GOT3 (cell line): ENCODE measurements at regions not wholly inside any gene's neighbourhood (a gene's known extent, or its start where the extent isn't known, plus 50 kb on each side); places are given as distances from the start of the nearest gene placed in this dataset.

Experiments used
- DNase-seq: peaks from one replicate; lab custom pipeline; 2025; ENCODE audit warnings: mixed read lengths; lab: John Stamatoyannopoulos, UW

DNA sequence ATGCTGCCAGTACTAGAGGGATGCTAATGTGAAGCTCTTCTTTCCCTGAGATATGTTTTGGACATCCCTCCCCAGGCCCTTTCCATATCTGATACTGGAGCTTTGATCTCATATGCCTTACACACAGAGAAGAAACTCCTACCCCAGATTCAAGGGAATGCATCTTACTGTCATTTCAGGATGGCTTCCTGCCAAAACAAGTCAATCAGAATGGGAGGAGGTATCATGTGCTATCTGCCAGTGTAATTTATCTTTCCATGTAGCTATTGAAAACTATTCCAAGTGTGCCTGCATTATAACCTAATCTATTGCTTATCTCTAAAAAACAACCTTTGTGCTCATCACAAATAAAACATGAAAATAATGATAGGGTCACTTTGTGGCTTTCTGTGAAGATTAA lies 269.9 kb upstream of the SETBP1 start:
- DNase-seq = no peak

DNA sequence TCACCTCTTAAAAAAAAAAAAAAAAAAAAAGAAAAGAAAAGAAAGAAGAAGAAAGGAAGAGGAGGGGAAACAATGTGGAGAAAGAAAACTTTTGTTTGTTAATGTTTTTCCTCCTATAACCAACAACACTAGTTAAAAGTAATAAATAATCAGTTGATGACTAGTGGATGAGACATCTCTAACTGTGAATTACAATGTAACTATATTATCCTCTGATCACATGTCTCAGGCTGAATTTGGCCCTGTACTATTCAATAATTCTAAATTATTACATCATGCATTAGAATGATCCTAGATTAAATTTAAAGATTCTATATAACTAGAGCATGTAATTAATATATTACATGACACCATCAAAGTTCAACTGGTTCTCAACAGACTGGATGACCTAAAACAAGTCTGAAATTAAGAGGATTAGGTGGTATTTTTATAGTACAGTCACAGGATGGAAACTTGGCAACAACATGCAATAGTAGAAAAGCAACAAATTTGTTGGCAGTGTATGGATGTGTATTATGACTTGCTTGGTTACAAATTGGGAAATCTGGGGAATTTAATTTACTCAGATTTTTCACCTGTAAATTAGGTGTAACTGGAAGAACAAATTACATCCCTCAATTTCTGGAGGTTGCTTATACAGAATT lies 269.3 kb upstream of the SETBP1 start:
- no peak for DNase-seq

DNA sequence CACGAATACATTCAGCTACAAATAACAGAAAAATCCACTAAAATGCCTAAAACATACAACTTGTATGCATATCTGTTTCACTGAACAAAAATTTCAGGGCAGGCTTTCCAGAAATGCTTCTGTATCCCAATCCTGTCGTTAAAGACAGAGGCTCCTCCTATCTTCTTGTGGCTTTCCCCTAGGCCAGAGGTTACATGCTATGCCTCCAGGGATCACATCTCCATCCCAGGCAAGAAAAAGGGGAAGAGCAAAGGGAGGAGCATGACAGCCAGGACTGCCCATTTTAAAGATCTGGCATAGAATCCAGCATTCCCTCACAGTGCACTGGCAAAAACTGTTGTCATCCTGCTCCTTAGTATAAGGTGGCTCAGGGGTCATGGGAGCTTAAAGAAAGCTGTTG lies 268.7 kb upstream of the SETBP1 start:
- DNase-seq = no peak

DNA sequence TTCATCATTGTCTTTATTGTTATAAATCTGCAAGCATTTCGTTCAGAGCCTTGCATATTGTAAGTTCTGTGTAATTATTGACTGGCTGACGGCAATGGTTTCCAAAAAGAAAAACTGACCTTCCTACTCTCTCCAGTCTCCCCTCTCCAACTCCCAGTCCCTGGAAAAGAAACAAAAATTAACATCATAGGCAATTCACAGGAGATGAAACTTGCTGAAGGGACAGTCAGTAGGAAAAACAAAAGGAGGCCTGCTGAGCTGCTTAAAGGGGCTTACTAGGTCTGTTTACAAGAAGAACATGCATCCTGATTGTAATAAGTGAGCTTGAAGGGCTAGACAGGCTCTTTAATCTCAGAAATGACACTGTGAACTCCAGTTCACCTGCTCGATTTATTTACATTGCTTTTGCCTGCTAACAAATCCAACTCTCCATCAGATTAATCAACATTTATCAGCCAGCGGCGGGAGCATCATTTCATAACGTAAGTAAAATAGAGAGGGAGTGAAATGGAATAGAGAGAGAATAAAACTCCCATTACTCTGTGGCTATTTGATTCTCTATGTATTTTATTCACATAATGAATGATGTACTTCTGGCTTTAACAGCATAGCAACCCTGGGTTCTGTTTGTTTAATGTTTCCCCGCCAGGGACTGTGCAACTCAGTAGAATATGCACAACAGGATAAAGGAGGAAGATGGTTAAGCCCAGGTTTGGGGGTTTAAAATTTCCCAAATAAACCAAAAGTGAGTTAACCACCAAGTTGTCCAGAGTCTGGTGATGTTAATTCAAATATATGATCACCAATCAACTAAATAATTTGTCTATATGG lies 256.7 kb upstream of the SETBP1 start:
- DNase-seq = no peak

DNA sequence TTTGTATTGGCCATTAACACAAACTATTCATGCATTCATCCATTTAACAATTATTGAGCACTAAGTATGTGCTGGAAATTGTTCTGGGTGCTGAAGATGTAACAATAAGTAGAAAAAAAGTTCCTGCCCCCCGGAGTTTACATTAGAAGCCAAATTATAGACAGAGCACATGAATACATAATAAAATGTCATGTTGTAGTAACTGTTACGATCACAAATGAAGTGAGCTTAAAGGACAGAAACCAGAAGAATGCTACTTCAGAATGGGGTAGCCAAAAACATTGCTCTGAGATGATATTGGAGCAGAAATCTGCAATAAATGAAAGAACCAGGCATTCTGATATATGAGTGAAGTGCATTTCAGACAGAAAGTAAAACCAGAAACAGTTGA lies 256.0 kb upstream of the SETBP1 start:
- no peak for DNase-seq

DNA sequence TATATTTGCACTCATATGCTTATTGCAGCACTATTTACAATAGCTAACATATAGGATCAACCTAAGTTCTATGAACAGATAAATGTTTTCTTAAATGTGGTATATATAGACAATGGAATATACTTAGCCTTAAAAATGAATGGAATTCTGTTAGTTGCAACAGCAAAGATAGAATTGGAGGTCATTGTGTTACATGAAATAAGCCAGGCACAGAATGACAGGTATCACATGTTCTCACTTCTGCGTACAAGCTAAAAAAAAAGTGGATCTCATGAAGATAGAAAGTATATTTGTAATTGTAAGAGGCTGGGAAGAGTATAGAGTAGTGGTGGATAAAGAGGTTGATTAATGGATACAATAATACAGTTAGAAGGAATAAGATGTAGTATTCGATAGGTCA lies 255.5 kb upstream of the SETBP1 start:
- no peak for DNase-seq

DNA sequence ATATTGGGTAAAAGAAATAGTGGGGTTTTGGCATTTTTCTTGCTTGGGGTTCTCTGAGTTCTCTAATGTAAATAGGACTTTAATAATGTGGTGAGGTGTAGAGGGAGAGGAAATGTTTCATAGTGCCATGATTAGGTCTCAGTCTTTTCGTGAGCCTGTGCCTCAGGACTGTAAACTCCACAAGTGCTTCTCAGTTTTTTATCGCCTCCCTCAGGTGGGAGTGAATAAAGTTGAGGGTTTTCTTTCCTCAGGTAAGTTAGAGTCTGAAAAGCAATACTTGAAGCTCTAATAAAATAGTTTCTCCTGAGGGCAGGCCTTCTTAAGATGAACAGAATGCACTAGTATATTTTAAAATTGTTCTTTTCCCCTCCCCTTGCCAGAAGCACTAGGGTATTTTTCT lies 243.1 kb upstream of the SETBP1 start:
- no peak for DNase-seq

DNA sequence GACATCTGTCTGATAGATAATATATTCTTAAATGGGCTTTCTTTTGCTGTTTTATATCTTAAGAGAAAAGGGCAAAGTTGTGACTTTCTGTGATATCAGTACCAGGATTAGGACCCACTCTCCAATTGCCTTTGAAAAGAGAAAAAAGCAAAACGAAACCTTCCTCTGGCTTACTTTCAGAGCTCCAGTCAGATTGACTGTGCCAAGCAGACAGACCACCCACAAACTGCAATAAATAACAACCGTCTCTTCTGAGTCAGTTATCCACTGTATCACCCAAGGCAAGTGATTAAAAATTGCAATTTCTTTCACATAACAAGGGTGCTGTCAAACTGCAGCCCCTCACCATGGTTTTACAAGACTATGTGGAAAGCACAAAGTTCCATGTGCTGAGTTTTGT lies 230.5 kb upstream of the SETBP1 start:
- no peak for DNase-seq

DNA sequence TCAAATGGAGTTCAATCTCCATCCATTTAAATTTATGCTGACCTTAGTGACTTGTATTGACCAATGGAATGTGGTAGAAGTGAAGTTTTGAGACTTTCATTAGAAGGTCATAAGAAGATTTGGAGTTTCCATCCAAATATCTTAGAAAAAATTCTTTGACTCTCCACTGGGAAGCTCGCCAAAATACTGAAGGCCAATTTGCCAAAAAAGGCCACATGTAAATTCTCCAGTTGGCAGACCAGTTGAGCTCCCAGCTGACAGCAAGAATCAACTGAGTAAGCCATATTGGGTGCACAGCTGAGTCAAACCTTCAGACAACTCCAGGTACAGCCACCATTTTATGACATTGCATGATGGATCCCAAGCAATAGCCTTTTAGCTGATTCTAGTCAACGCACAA lies 228.3 kb upstream of the SETBP1 start:
- no peak for DNase-seq

DNA sequence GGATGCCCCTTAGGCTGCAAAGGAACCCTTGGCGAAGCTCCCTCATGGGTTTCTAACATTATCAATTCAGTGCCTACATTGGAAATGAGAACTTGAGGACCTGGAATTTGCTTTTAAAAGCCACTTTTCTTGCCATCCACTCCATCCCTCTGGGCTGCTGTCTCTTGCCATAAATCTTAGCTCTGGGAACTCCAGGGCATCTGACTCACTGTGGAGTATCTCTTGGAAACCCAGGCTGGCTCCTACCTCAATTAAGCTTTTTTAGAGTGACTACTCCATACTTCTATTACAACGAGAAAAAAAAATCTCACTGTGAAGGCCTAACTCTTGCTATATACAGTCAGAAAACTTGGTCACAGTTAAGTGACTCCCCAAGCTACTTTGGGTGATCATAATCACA lies 227.2 kb upstream of the SETBP1 start:
- no peak for DNase-seq

DNA sequence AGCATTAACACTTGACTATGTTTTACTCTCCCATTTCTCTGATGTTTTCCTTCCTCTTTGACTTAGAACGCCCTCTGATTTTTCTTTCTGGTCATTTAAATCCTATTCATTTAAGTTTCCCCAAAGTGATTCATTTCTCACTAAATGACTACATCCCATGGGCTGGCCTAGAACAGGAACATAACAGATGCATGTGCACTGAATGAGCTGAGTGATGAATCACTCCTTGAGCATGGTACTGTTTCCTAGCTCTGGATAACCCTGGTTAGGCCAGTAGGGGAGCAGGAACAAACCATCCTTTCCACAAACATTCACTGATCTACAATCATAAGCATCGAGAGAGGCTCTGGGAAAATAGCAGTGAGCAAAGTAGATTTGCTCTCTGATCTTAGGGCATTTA lies 221.9 kb upstream of the SETBP1 start:
- no peak for DNase-seq

DNA sequence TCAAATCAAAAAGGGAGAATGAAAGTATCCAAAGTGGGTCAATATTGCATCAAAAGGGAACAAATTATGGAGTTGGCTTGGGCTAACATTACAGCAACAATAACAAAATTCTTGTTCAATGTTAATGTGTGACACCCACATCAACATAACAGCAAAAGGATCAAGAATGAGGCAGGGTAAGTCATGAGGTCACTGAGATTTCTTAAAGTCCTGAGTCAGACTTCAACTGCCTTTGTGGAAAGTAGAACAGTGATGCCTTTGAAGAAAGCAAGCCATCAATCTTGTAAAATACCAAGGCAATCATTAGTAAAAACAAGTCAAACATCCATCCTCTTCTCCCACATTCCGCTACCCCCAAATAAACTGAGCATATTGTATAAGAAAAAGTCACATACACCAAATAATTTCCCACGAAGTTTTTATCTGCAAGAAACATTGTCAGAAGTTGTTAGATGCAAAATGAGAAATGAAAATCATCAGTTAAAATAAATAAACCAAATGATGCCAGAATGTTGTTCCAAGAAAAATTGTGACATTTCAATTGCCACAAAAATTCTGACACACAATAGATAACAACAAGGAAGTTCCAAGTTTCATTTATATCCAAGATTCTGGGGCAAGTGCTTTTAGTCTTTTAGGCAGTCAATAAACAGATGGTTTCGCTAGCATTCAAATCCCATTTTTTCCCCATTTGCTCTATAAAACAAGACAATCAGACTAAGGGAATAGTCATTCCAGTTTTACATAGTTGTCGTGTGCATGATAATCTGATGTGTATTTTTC lies 216.1 kb upstream of the SETBP1 start:
- DNase-seq = no peak

DNA sequence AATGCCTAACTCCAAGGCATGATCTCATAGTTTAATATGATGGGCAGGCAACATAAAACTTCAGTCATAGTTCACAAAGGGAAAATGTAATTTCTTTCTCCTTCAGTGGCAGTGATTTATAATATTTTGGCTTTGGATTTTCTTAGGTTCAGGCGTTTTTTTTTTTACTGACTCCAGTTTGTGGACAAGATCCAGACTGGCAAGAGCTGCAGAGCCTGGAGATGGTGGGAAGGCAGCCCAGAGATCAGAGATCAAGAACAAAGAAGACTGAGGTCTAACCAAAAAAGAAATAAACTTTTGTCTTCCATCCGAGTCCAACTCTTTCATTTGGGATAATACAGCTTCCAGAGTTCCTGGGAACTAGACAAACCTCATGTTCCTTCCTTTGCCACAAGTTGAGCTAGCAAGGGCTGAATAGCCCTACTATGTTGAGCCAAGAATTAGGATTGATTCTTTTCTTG lies 215.3 kb upstream of the SETBP1 start:
- DNase-seq = no peak

DNA sequence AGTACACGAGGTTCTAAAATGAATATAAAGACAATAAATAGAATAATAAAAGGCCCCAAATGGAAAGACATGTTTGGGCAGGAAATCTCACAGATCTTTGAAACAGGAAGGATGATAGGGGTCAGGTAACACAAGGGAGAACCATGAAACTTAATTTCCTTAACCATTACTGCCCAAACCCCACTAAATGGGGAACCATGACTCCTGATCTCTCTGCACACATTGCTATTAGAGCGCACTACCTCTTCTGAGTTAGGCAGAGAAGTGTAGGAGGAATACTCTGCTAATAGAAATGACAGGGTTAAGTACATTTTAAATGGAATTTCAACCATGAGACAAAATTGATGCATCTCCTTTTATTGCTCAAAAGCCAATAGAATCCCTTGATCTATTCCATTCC lies 213.7 kb upstream of the SETBP1 start:
- DNase-seq = no peak

DNA sequence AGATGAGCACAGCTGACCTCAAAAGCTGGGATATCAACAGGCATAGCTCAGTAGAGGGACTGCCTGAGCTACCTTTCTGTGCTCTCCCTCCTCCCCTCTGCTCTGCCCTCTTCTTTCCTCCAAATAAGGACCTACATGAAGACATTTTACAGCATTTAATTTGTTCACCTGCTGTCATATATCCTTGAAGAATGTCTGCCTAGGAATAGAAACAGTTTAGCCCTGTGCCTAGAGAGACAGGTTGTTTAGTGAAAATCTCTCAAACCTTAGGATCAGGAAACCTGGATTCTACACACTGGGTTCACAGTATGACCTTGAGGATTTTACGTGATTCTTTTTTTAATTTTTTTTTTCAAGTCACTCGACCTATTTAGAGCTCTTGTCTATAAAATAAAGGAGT lies 213.0 kb upstream of the SETBP1 start:
- DNase-seq = no peak

DNA sequence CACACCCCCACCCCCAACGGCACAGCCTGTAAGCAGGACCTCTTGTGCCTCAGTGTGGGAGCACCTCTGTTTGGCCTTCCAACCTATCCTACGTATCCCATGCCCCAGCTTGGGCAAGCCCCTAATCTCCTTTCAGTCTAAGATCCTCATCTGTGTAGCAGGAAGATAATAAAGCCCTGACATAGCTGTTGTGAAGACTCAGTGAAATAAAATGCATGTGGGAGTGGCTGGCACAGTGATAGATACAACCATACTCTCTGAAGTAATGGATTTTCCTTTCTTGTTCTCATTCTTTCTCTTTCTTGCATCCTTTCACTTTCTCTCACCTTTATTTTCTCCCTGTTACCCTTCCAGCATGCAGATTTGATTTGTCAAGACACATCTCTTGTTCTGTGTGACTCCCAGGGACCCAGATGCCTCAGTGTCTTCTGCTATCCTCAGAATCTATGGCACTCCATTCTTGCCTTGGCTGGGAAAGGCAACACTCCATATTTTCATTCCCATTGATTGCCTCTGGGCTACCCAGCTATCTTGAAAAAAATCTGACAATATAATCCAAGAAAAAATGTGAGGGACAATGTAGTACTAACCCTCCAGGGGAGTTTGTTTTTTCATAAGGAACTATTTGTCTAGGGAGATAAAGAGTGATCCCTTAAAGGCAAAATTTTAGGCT lies 207.2 kb upstream of the SETBP1 start:
- DNase-seq = no peak

DNA sequence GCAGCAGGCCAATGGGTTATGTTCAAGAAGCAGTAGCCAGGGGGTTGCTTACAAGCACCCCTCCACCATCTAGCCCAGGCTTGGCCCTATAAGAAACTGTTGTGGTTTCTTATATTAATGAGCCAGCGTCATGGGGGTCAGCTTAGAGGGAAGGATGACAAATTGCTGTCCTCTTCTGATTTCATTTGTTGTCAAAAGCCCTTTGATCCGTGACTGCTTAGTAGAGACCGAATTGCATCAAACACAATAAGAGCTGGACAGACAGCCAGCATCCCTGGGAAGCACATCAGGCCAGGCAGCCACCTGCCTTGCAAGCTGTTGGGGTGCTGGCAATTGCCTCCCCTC lies 206.6 kb upstream of the SETBP1 start:
- DNase-seq = no peak

DNA sequence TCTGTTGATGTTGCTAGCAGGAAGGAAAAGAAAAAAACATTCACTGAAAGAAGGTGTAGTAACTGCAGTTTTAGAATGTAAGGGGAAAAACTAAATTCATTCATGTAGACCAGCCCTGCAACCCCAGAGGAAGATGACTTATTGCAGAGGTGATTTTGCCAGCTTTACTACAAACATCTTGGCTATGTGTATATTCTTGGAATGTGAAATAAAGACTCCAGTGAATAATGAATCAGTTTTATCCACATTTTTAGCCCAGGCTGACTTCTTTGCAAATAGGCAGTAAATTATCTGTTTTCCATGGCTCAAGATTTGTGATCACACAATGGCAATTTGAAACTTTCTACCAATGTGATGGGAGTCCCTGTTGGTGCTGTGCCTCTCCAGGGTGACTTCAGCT lies 206.1 kb upstream of the SETBP1 start:
- no peak for DNase-seq

DNA sequence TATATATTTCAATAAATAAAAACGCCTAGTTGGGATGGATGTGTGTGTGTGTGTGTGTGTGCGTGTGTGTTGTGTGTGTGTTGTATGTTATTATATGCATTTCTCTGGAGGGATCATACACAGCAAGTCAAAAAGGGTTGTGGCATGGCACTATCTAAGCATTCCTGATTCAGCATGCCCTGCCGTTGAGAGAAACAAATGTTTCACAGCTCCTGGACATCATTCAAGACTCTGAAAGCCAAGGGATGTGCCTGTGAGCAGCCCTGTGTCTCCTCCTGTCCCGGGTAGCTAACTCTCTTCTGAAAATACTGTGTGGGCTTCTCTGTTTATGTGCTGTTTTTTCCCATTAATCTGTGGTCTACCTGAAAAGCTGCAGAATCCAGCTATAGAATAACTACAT lies 197.9 kb upstream of the SETBP1 start:
- no peak for DNase-seq

DNA sequence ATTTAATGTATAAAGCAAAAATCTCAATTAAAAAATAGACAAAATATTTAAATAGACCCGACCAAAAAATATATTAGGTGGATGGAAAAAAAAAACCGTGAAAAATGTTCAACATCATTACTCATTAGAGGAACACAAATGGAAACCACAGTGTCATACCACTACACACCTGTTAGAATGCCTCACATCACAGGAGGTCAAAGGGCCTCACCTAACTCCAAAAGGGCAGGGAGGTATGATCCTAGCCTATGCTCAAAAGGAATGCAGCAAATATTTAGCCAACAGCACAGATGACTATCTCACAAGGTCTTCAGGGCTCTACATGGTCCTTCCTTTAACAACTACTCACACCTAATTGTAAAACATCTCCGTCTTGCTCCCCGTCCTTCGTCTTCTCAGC lies 185.5 kb upstream of the SETBP1 start:
- no peak for DNase-seq

DNA sequence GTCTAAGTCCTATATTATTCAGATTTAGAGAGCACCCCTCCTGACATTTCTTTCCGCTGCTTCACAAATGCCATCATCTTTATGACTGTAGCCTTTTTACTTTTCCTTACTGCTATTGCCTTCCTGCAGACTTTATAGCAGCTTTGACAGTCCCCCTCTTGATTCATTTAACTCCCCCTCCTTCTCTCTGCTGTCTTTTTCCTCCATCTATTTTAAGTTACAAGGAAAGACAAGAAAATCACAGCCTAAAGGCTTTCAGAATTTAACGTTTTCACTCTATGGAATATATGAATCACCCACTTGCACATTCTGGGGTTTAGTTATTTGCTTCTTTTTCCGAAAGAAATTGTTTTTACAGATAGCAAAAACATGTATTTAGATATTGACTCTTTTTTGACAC lies 183.4 kb upstream of the SETBP1 start:
- DNase-seq = no peak

DNA sequence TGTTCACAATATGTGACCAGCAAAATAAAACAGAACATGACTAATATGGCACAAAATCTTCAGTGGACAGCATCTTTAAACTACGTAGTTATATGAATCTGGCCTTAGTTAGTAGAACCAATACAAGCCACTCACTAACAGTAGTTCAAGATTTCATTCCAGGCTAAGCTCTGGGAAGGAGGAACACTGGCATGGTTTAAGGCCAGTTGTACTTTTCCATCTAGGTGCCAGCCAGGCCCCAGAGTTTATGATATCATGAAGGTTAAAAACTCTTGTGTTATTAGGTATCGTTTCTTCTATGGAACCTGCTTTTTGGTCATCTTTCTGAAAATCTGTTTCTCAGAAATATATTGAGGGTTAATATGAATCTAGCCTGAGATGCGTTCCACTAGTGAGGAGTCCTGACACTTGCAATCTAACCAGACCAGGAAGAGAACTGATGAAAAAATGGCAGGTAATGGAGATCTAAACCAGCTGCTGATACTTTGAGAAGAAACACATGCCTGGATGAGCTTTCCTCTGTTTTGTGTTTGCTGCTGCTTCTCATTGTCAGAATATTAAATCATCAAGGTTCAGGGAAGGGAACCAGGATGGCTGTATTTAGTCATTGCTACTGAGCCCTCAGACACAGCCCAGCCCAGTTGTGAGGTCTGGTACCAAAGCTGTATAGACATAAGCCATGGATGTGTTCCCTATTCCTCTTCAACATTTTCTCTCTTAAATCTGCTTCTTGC lies 182.8 kb upstream of the SETBP1 start:
- DNase-seq = no peak
